Nephron progenitor cell (in vitro differentiated cells): ENCODE measurements at regions not wholly inside any gene's neighbourhood (a gene's known extent, or its start where the extent isn't known, plus 50 kb on each side); places are given as distances from the start of the nearest gene placed in this dataset.
"Not testable (repeated sequence)": the region's sequence is repeated elsewhere in the genome, so short reads cannot be mapped to it uniquely, and the experiment has no call there.

Experiments
- DNase-seq: peaks from one replicate; pipeline ENCODE4 v3.0.0; 2021
- H3K27ac Mint-ChIP-seq: 2 replicates; pipeline ENCODE4 v1.8.0; 2021; ENCODE audit warnings: mild to moderate bottlenecking, moderate library complexity, mixed read lengths
- H3K27me3 Mint-ChIP-seq: 2 replicates; pipeline ENCODE4 v1.8.0; 2021; ENCODE audit warnings: mild to moderate bottlenecking, low read depth, mixed read lengths; ENCODE audit not compliant: poor library complexity
- H3K36me3 Mint-ChIP-seq: 2 replicates; pipeline ENCODE4 v1.8.0; 2021; ENCODE audit warnings: low read depth, mixed read lengths
- H3K4me1 Mint-ChIP-seq: 2 replicates; pipeline ENCODE4 v1.8.0; 2021; ENCODE audit warnings: mixed read lengths
- H3K4me3 Mint-ChIP-seq: 2 replicates; pipeline ENCODE4 v1.8.0; 2021; ENCODE audit warnings: mild to moderate bottlenecking, moderate library complexity, mixed read lengths
- H3K9me3 Mint-ChIP-seq: 2 replicates; pipeline ENCODE4 v1.8.0; 2021; ENCODE audit warnings: mild to moderate bottlenecking, moderate library complexity, mixed read lengths
- TF ChIP-seq, protein P1 (sequence below): fragments of 200-600 bp; sonication (generic); IDR thresholded peaks from 2 replicates; pipeline ENCODE4 v1.5.0; 2021; ENCODE audit warnings: antibody characterized with exemption

DNA sequence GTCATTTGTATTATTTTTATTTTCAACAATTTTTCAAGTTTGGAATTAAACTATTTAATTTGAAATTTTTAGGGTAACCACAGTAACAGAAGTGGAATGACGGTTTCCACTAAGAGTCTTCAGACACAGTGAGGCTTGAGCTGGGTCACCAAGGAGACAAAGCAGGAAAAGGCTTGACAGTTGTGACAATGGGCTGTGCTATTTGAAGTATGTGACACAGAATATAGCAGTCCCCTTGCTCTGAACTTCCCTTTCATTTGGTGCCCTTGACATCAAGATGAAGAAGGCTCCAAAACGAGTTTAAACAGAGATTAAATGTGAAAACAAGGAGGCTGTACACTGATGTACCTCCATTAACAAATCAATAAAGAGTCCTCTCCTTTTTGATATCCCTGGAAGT lies 265.4 kb upstream of the DLGAP1 start:
- Mint-ChIP-seq H3K27ac (no peak overlapping the region), H3K27me3 (peaks cover 6% of the 10 kb centered on the region), H3K9me3 (no peaks in the 10 kb centered on the region), H3K4me3 (no peak overlapping the region), H3K4me1 (peaks cover 10% of the 10 kb centered on the region), H3K36me3 (no peaks in the 10 kb centered on the region)
- TF ChIP-seq, protein P1, sequence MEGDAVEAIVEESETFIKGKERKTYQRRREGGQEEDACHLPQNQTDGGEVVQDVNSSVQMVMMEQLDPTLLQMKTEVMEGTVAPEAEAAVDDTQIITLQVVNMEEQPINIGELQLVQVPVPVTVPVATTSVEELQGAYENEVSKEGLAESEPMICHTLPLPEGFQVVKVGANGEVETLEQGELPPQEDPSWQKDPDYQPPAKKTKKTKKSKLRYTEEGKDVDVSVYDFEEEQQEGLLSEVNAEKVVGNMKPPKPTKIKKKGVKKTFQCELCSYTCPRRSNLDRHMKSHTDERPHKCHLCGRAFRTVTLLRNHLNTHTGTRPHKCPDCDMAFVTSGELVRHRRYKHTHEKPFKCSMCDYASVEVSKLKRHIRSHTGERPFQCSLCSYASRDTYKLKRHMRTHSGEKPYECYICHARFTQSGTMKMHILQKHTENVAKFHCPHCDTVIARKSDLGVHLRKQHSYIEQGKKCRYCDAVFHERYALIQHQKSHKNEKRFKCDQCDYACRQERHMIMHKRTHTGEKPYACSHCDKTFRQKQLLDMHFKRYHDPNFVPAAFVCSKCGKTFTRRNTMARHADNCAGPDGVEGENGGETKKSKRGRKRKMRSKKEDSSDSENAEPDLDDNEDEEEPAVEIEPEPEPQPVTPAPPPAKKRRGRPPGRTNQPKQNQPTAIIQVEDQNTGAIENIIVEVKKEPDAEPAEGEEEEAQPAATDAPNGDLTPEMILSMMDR: no peak
- DNase-seq: no peak

GRCh38 chr18:4705894-4706293 lies 250.8 kb upstream of the DLGAP1 start:
- no peak overlapping the region for H3K27ac Mint-ChIP-seq
- no peak overlapping the region for H3K4me3 Mint-ChIP-seq
- no peak for DNase-seq
- H3K27me3 Mint-ChIP-seq: no peaks in the 10 kb centered on the region
- TF ChIP-seq, protein P1: no peak
- H3K4me1 Mint-ChIP-seq: peaks cover 19% of the 10 kb centered on the region
- no peaks in the 10 kb centered on the region for H3K36me3 Mint-ChIP-seq
- H3K9me3 Mint-ChIP-seq: no peaks in the 10 kb centered on the region

- H3K9me3 Mint-ChIP-seq: peaks cover 3% of the 10 kb centered on the region
- no peak overlapping the region for H3K27ac Mint-ChIP-seq
- H3K4me1 Mint-ChIP-seq: peaks cover 19% of the 10 kb centered on the region
- H3K4me3 Mint-ChIP-seq: no peak overlapping the region
- H3K27me3 Mint-ChIP-seq: no peaks in the 10 kb centered on the region
- DNase-seq: no peak
- TF ChIP-seq, protein P1: no peak
- H3K36me3 Mint-ChIP-seq: no peaks in the 10 kb centered on the region
These were observed 249.7 kb upstream of the DLGAP1 start for GRCh38 chr18:4704781-4705180.

DNA sequence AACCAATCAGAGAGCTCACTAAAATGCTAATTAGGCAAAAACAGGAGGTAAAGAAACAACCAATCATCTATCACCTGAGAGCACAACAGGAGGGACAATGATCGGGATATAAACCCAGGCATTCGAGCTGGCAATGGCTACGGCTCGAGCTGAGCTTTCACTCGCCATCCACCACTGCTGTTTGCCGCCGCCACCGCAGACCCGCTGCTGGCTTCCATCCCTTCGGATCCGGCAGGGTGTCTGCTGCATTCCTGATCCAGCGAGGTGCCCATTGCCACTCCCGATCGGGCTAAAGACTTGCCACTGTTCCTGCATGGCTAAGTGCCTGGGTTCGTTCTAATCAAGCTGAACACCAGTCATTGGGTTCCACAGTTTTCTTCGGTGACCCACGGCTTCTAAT lies 236.7 kb upstream of the DLGAP1 start:
- H3K27ac Mint-ChIP-seq: no peak overlapping the region
- peaks cover 18% of the 10 kb centered on the region for H3K27me3 Mint-ChIP-seq
- H3K36me3 Mint-ChIP-seq: no peaks in the 10 kb centered on the region
- H3K4me1 Mint-ChIP-seq: no peaks in the 10 kb centered on the region
- H3K4me3 Mint-ChIP-seq: no peak overlapping the region
- TF ChIP-seq, protein P1: no peak
- H3K9me3 Mint-ChIP-seq: peaks cover 52% of the 10 kb centered on the region
- no peak for DNase-seq

GRCh38 chr18:4678685-4679084 lies 223.6 kb upstream of the DLGAP1 start:
- not testable (repeated sequence) for H3K4me3 Mint-ChIP-seq, DNase-seq, H3K36me3 Mint-ChIP-seq, H3K9me3 Mint-ChIP-seq, H3K27ac Mint-ChIP-seq, H3K4me1 Mint-ChIP-seq, H3K27me3 Mint-ChIP-seq

DNA sequence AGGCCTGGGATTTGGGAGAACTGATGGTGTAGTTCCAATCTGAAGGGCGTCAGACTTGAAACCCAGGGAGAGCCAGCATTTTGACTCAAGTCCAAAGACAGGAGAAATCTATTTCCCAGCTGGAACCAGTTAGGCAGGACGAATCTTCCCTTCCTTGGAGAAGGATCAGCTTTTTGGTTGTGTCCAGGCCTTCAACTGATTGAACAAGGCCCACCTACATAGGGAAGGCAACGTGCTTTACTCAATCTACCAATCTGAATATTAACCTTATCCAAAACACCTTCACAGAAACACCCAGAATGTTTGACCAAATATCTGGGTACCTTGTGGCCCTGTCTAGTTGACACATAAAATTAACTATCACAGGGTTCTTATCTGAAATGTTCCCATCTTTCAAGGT lies 221.9 kb upstream of the DLGAP1 start:
- Mint-ChIP-seq H3K4me1 (no peaks in the 10 kb centered on the region), H3K27me3 (peaks cover 4% of the 10 kb centered on the region), H3K4me3 (no peak overlapping the region), H3K27ac (no peak overlapping the region), H3K36me3 (no peaks in the 10 kb centered on the region), H3K9me3 (peaks cover 6% of the 10 kb centered on the region)
- TF ChIP-seq, protein P1: no peak
- no peak for DNase-seq
